ENCODE measurements at regions not wholly inside any gene's neighbourhood (a gene's known extent, or its start where the extent isn't known, plus 50 kb on each side); places are given as distances from the start of the nearest gene placed in this dataset.

- no peak for ATAC-seq (ENCODE audit: low read depth)
- POLR2A ChIA-PET (ENCODE audit: unreplicated experiment): no interaction called here
- H4K8ac ChIP-seq (ENCODE audit: low read depth in 2 of 2, low read length in 2 of 2): no peak overlapping the region
- H3K18ac ChIP-seq (ENCODE audit: low read depth, low read length): no peak overlapping the region
- no peak overlapping the region for H2AFZ ChIP-seq (replicated peaks; ENCODE audit: low read length, poor library complexity)
- no peaks in the 10 kb centered on the region for H3K79me1 ChIP-seq (ENCODE audit: low read depth in 1 of 2, low read length in 2 of 2)
- no peak overlapping the region for H2BK20ac ChIP-seq (ENCODE audit: low read depth, low read length)
- H2BK5ac ChIP-seq (ENCODE audit: low read depth, low read length, poor library complexity, severe bottlenecking): no peak overlapping the region
- H3K14ac ChIP-seq (replicated peaks; ENCODE audit: low read depth, low read length): no peak overlapping the region
- in situ Hi-C loops (cut with MboI; ENCODE audit: low sequenced_read_pairs): no loop called here
- DNase-seq: no peak
- H4K91ac ChIP-seq (ENCODE audit: insufficient read depth, low read depth, low read length): no peak overlapping the region
- H4K20me1 ChIP-seq (ENCODE audit: insufficient read depth, low read length): no peaks in the 10 kb centered on the region
- TF ChIP-seq MAZ (IDR thresholded peaks at IDR 0.05; ENCODE audit: borderline replicate concordance, low read depth, low read length): no peak
- TF ChIP-seq NFE2L2 (IDR thresholded peaks at IDR 0.05; ENCODE audit: low read depth, low read length): no peak
- TF ChIP-seq RAD21 (IDR thresholded peaks at IDR 0.05; ENCODE audit: low read length): no peak
- no peak for TF ChIP-seq FOS (IDR thresholded peaks at IDR 0.05; ENCODE audit: low read depth, low read length)
- no peak for TF ChIP-seq SMC3 (IDR thresholded peaks at IDR 0.05; ENCODE audit: low read depth, low read length)
- no peak for TF ChIP-seq BHLHE40 (IDR thresholded peaks at IDR 0.05; ENCODE audit: low read depth, low read length)
- H2AK9ac ChIP-seq (replicated peaks; ENCODE audit: low read depth, low read length, poor library complexity): no peak overlapping the region
- no peak overlapping the region for H3K56ac ChIP-seq (ENCODE audit: extremely low read depth, insufficient read depth, low read length)
- no peak overlapping the region for H3K23ac ChIP-seq (ENCODE audit: low read depth, low read length)
- H3K4me1 ChIP-seq (ENCODE audit: control insufficient read depth, insufficient read depth, low read length): no peaks in the 10 kb centered on the region
- no peaks in the 10 kb centered on the region for H3K36me3 ChIP-seq (ENCODE audit: control insufficient read depth, insufficient read depth, low read length)
- no peak overlapping the region for H2BK15ac ChIP-seq (ENCODE audit: low read depth, low read length)
- no peaks in the 10 kb centered on the region for H3K9me1 ChIP-seq (ENCODE audit: insufficient read depth, low read length)
- CTCF ChIA-PET: no interaction called here
- H3K9ac ChIP-seq (ENCODE audit: low read depth, low read length): no peak overlapping the region
- H2BK120ac ChIP-seq (ENCODE audit: low read depth, low read length): no peak overlapping the region
- no peak overlapping the region for H3K27ac ChIP-seq (ENCODE audit: insufficient read depth, low read length)
- dilution Hi-C loops (cut with HindIII; ENCODE audit: low sequenced_read_pairs, unreplicated experiment): no loop called here
- H2AK5ac ChIP-seq (ENCODE audit: low read depth, low read length): no peak overlapping the region
- no peak overlapping the region for H3K4me3 ChIP-seq (ENCODE audit: insufficient read depth, low read depth, low read length)
- H3K9me3 ChIP-seq (ENCODE audit: control insufficient read depth, insufficient read depth, low read length): no peaks in the 10 kb centered on the region; the same call in 1 of the 2 replicates
- no peak overlapping the region for H3K4me2 ChIP-seq (ENCODE audit: low read depth, low read length)
- H3K27me3 ChIP-seq (ENCODE audit: control insufficient read depth, insufficient read depth, low read length): no peaks in the 10 kb centered on the region
- intact Hi-C loops (cut with micrococcal nuclease): no loop called here
- no peak overlapping the region for H4K5ac ChIP-seq (ENCODE audit: low read depth, low read length)
- no CpG with 5 or more reads among the region's 2 CpGs for WGBS, 2 experiments (ENCODE audit: extremely low coverage in 2 of 2, insufficient read length in 1 of 2)
- BruUV-seq (replicated peaks): no TSS peak
- no peak overlapping the region for H3K4ac ChIP-seq (ENCODE audit: low read depth, low read length)
These were observed 233.0 kb downstream of the DNAJB9 start for GRCh38 chr7:108802650-108803049.
